A673 (cell line): ENCODE measurements at regions not wholly inside any gene's neighbourhood (a gene's known extent, or its start where the extent isn't known, plus 50 kb on each side); places are given as distances from the start of the nearest gene placed in this dataset.

Experiments
- CTCF ChIP-seq: fragments of 300-800, 200-600 bp; sonication (generic); conservative IDR thresholded peaks from 2 replicates; pipeline ENCODE4 v1.5.1; 2017; ENCODE audit warnings: low read depth, mild to moderate bottlenecking, antibody characterized with exemption, low read length, moderate library complexity, mixed read lengths
- EZH2 ChIP-seq: fragments of 200-600 bp; sonication (generic); IDR thresholded peaks from 2 replicates; pipeline ENCODE4 v1.6.1; 2017; ENCODE audit warnings: borderline replicate concordance, low read depth, mild to moderate bottlenecking, mixed read lengths, antibody characterized with exemption, low read length; ENCODE audit not compliant: poor library complexity, severe bottlenecking

GRCh38 chr1:30274173-30274970 lies 449.0 kb downstream of the MATN1 start:
- TF ChIP-seq CTCF: no peak
- TF ChIP-seq EZH2: no peak
